HG02981 (cell line): ENCODE measurements at regions not wholly inside any gene's neighbourhood (a gene's known extent, or its start where the extent isn't known, plus 50 kb on each side); places are given as distances from the start of the nearest gene placed in this dataset.
"Not testable (repeated sequence)": the region's sequence is repeated elsewhere in the genome, so short reads cannot be mapped to it uniquely, and the experiment has no call there.

ENCODE experiments used
- ATAC-seq: cut with Tn5 transposase; IDR thresholded peaks from one replicate; pipeline ENCODE4 v1.9.1; 2021; ENCODE audit warnings: mild to moderate bottlenecking, moderate library complexity; ENCODE audit not compliant: unreplicated experiment

DNA sequence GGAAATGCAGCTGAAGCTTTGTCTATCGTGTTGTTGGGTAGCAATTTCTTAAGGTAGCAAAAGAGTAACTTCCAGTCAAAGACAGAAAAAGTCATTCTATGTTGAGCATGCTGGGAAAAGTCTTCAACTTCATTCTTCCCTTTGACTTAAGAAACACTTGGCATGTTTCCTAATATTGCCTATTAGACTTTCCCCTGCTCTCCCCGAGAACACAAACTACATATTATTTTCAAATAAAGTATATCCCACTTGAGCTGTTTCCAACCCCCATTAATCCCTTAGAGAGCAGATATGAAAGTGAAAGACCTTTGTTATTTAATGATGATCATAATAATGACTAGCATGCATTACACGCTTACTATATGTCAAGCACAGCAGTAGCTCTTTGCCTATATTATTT is 136.0 kb upstream of the SPOPL start:
- no peak for ATAC-seq

DNA sequence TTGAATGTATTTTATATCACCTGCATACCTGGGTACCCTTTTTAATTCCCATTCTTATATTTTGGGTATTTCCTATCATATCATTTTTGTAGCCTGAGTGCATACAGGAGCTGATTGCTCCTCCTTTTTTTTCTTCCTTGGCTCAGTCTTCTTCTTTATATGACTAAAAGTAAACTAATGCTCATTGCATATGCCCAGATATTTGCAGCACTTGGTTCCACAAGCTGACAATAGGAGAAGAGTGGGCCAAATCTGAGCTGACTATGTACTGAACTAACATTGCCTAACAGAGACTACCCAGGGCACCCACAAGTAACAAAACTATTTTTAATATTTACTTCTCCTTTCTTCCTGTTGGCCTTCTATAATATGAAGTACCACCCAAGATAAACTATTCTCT is 131.7 kb upstream of the SPOPL start:
- no peak for ATAC-seq

DNA sequence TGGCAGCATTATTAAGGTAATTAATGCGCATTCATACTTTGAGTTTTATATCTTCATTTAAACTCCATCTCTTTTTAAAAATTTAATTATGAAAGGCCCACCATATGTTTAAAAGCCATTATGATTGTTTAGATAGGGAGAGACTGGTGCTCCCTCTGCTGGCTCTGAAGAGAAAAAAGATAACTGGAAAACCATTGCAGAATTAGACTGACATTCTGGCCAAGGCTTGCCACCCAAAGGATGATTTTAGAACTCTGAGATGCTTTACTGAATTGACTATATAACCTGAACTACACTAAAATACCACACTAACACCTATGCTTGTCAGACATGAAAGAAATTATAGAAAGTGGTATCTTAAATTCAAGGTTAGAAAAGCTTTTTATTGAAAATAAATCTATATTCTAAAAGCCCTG is 127.6 kb upstream of the SPOPL start:
- peak; percentile 57 for ATAC-seq

DNA sequence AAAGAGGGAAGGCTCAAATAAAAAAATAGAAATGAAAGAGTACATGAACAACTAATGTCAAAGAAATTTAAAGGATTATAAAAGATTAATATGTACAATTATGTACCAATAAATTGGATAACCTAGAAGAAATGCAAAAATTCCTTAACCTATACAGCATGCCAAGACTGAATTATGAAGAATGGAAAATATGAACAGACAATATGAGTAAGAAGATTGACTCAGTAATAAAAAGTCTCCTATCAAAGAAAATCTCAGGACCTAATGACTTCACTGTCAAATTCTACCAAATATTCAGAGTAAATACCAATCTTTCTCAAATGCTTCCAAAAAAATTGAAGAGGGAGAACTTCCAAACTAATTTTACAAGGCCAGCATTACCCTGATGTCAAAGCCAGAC is 120.2 kb upstream of the SPOPL start:
- ATAC-seq, result no peak

DNA sequence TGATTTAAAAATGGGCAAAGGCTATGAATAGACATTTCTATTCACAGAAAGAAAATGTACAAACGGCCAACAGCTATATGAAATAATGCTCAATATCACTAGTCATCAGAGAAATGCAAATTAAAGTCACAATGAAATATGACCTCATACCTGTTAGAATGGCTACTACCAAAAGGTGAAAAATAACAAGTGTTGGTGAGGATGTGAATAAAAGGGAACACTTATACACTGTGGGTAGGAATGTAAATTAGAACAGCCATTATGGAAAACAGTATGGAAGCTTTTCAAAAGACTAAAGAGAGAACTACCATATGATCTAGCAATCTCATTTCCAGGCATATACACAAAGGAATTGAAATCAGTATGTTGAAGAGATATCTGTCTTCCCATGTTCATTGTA is 118.9 kb upstream of the SPOPL start:
- no peak for ATAC-seq

DNA sequence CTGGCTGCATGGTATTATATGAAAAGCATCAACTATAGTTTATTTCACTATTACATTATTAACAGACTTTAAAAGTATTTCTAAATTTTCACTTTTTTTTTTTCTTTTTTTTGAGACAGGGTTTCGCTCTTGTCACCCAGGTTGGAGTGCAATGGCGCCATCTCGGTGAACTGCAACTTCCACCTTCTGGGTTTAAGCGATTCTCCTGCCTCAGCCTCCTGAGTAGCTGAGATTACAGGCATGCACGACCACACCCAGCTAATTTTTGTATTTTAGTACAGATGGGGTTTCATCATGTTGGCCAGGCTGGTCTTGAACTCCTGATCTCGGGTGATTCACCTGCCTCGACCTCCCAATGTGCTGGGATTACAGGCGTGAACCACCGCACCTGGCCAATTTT is 115.4 kb upstream of the SPOPL start:
- ATAC-seq, result not testable (repeated sequence)

GRCh38 chr2:138389063-138389462 is 112.5 kb upstream of the SPOPL start:
- ATAC-seq, result no peak

DNA sequence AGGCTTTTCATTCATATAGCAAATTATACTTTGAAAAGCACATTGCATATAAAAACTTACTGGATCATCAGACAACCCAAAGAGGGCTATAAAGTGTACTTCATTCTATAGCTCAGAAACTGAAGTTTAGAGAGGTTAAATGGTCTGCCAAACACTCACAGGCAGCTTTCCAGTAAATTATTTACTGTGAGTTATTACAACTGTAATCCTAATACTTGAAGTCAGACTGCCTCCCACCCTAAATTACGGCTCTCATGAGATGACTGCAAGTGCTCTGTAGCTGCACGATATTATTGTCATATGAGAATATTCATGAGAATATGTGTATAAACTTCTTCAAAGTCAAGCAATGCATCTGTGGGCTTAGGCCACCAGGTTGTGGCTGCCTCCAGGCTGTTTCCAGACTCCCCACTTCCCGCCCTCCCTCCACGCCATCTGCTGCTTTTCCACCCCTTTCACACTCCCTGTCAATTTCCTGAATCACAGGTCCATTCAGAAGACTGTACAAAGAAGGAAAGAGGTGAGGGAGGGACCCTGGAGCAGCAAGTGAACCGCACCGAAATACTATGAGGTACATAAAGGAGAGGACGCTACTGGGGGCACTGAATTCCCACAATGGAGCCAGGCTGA is 111.1 kb upstream of the SPOPL start:
- no peak for ATAC-seq

GRCh38 chr2:138391946-138392345 is 109.6 kb upstream of the SPOPL start:
- no peak for ATAC-seq

DNA sequence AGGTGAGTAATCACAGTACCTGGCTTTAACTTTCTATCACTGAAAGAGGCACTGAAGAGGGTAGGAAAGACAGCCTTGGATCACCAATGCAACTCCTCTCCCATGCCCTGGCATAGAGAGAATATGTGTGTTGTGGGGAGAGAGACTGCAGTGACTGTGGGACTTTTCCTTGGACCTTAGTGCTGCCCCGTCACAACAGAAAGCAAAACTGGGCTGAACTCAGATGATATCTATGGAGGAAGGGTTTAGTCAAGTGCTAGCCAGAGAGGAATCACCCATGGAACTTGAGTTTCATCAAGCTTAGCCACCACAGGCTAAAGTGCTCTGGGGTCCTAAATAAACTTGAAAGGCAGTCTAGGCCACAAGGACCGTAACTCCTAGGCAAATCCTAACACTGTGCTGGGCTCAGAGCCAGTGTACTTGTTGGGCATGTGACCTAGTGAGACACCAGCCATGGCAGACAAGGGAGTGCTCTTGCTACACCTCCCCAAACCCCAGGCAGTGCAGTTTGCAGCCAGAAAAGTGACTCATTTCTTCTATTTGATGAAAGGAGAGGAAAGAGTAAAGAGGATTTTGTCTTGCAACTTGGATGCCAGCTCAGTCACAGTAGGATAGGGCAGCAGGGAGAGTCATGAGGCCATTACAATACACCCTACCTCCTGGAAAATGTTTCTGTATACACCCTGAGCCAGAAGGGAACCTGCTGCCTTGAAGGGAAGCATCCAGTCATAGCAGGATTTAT is 105.8 kb upstream of the SPOPL start:
- ATAC-seq, result no peak

DNA sequence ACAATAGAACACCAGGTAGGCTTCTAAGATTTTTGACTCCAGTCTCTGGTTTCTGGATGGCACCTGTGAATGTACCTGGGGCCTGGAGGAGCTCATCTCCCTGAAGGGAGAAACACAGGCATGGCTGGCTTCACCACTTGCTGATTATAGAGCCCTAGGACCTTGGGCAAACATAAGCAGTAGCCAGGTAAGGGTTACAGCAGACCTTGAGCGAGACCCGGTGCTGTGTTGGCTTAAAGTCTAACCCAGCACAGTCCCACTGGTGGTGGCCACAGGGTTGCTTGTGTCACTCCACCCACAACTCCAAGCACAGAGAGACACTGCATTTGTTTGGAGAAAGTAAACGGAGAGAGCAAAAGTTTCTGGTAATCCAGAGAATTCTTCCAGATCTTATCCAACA is 104.7 kb upstream of the SPOPL start:
- ATAC-seq, result no peak

GRCh38 chr2:138403431-138403927 is 98.1 kb upstream of the SPOPL start:
- no peak for ATAC-seq

DNA sequence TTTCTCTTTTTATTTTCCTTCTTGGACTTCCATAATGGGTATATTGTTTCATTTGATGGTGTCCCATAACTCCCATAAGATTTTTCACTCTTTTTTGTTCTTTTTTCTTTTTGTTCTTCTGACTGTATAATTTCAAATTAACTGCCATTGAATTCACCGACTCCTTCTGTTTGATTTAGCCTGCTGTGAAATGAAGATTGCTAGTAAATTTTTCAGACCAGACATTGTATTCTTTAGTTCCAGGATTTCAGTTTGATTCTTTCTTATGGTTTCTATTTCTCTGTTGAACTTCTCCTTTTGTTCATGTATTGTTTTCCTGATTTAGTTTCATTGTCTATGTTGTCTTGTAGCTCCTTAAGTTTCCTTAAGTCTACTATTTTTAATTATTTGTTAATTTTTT is 87.6 kb upstream of the SPOPL start:
- ATAC-seq, result no peak

DNA sequence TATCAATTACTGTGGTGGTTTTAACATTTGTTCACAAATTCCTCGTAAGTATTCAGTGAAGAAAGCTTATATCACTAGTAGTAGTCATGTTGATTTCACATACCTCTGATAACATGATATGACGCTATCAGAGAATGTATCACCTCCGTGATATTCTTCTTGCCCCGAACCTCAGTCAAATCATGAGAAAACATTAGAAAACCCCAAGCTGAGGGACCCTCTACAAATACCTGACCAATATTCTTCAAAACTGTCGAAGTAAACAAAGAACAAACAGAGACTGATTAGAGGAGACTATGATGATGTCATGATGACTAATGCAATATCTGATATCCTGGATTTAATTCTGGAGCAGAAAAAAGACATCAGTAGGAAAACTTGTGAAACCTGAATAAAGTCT is 85.6 kb upstream of the SPOPL start:
- no peak for ATAC-seq

- ATAC-seq, result no peak
Measured at GRCh38 chr2:138418453-138418852, 83.1 kb upstream of the SPOPL start.

GRCh38 chr2:138421315-138421970 is 80.1 kb upstream of the SPOPL start:
- no peak for ATAC-seq

DNA sequence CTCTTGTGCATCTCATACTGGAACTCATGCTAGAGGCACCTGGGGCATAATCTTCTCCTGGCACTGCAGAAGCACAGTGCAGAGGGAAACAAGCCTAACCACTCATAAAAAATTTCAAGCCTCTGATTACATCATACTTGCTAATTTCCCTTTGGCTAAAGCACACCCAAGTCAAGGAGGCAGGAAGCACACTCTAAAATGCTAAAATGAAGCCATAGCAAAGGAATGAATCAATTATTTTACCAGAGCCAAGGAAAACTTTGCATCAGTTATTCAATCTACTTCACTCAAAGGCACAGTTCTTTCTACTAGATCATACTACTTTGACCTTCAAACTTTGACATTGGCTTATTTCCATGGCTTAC is 79.6 kb upstream of the SPOPL start:
- ATAC-seq, result no peak

DNA sequence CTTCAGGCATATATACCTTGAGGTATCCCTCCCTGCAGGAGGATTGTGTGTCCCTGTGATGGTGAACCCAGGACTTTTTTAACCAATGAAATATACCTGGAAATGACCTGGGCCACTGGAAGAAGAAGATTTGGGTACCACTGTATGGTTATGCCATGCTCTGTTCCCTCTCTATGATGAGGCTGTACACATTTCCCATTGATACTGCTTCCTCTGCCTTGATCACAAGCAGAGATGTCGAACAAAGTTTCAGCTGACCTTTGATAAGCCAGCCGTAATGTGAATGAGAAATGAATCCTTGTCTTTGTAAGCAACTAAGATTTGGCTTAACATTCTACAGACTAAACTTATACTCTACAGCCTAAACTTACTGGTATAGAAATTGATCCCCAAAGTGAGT is 78.4 kb upstream of the SPOPL start:
- ATAC-seq, result no peak

- ATAC-seq, result no peak
Measured at GRCh38 chr2:138423745-138424144, 77.8 kb upstream of the SPOPL start.

- no peak for ATAC-seq
Measured at GRCh38 chr2:138424436-138425140, 77.0 kb upstream of the SPOPL start.

- ATAC-seq, result not testable (repeated sequence)
Measured at GRCh38 chr2:138426116-138426515, 75.5 kb upstream of the SPOPL start.
